Lower lobe of right lung (tissue), 2 donors: ENCODE measurements at regions not wholly inside any gene's neighbourhood (a gene's known extent, or its start where the extent isn't known, plus 50 kb on each side); places are given as distances from the start of the nearest gene placed in this dataset.

ENCODE experiments used
- ATAC-seq, 2 donors: fragments of 200-7000 bp; cut with Tn5 transposase; one replicate each; pipeline ENCODE4 v1.9.1; 2020 to 2022; ENCODE audit warnings: mild to moderate bottlenecking in 2 of 2, moderate library complexity in 2 of 2
- DNase-seq: peaks from one replicate; pipeline ENCODE4 v3.0.0-alpha.2; 2020
- H3K27ac ChIP-seq: fragments of 200-600 bp; one replicate; pipeline ENCODE4 v1.8.0; 2022
- H3K27me3 ChIP-seq: fragments of 200-600 bp; one replicate; pipeline ENCODE4 v1.8.0; 2022; ENCODE audit warnings: low read depth
- H3K36me3 ChIP-seq: fragments of 200-600 bp; one replicate; pipeline ENCODE4 v1.8.0; 2022; ENCODE audit warnings: mild to moderate bottlenecking
- H3K4me1 ChIP-seq: fragments of 200-600 bp; one replicate; pipeline ENCODE4 v1.8.0; 2022
- H3K4me3 ChIP-seq: fragments of 200-600 bp; one replicate; pipeline ENCODE4 v1.8.0; 2022; ENCODE audit warnings: mild to moderate bottlenecking
- H3K9me3 ChIP-seq: fragments of 200-600 bp; one replicate; pipeline ENCODE4 v1.8.0; 2022
- CTCF ChIP-seq: fragments of 200-600 bp; IDR thresholded peaks from one replicate; pipeline ENCODE4 v1.8.0; 2022; ENCODE audit warnings: antibody characterized with exemption, mild to moderate bottlenecking
- intact Hi-C: fragments of 100-400 bp; cut with DNase I; formaldehyde crosslinking; loops from one replicate; pipeline ENCODE4 v1.11.0; 2022
- donor health status: DM: no; HTN: yes; CAD: no; lungs with severe emphysema.

- intact Hi-C loops, result no loop called here
- H3K27ac ChIP-seq, result no peak overlapping the region
- no peaks in the 10 kb centered on the region for H3K27me3 ChIP-seq
- H3K36me3 ChIP-seq, result no peaks in the 10 kb centered on the region
- no peaks in the 10 kb centered on the region for H3K9me3 ChIP-seq
- no peak overlapping the region for H3K4me3 ChIP-seq
- DNase-seq (no peak), ATAC-seq (no peak)
- no peak for TF ChIP-seq CTCF
- H3K4me1 ChIP-seq, result no peaks in the 10 kb centered on the region
These were observed 173.8 kb upstream of the GHITM start for GRCh38 chr10:83965473-83965872.

GRCh38 chr10:83968052-83968451, 171.3 kb upstream of the GHITM start:
- no peak for TF ChIP-seq CTCF
- no peaks in the 10 kb centered on the region for H3K36me3 ChIP-seq
- DNase-seq (no peak), ATAC-seq (no peak)
- no peaks in the 10 kb centered on the region for H3K4me1 ChIP-seq
- intact Hi-C loops, result no loop called here
- no peaks in the 10 kb centered on the region for H3K27me3 ChIP-seq
- no peak overlapping the region for H3K27ac ChIP-seq
- no peaks in the 10 kb centered on the region for H3K9me3 ChIP-seq
- H3K4me3 ChIP-seq, result no peak overlapping the region

- no peak for TF ChIP-seq CTCF
- ATAC-seq (no peak), DNase-seq (no peak)
These were observed 160.5 kb upstream of the GHITM start for GRCh38 chr10:83978681-83979383.

GRCh38 chr10:83982812-83983211, 156.5 kb upstream of the GHITM start:
- H3K4me1 ChIP-seq, result no peaks in the 10 kb centered on the region
- no peaks in the 10 kb centered on the region for H3K36me3 ChIP-seq
- ATAC-seq (no peak), DNase-seq (no peak)
- TF ChIP-seq CTCF, result no peak
- no peaks in the 10 kb centered on the region for H3K9me3 ChIP-seq
- H3K27ac ChIP-seq, result no peak overlapping the region
- intact Hi-C loops, result no loop called here
- peaks cover 3% of the 10 kb centered on the region for H3K27me3 ChIP-seq
- H3K4me3 ChIP-seq, result no peak overlapping the region

More at GRCh38 chr10:83978681-83979383, 160.5 kb upstream of the GHITM start:
- Histone ChIP-seq H3K4me3 (no peak overlapping the region), H3K36me3 (no peaks in the 10 kb centered on the region), H3K27me3 (no peaks in the 10 kb centered on the region), H3K9me3 (no peaks in the 10 kb centered on the region), H3K4me1 (no peaks in the 10 kb centered on the region), H3K27ac (no peak overlapping the region)
- intact Hi-C loops, result no loop called here

- ATAC-seq, result no peak
- H3K4me3 ChIP-seq, result no peak overlapping the region
- DNase-seq, result no peak
- TF ChIP-seq CTCF, result no peak
- H3K4me1 ChIP-seq, result no peaks in the 10 kb centered on the region
- intact Hi-C loops, result no loop called here
- H3K27ac ChIP-seq, result no peak overlapping the region
- peaks cover 3% of the 10 kb centered on the region for H3K27me3 ChIP-seq
- no peaks in the 10 kb centered on the region for H3K9me3 ChIP-seq
- no peaks in the 10 kb centered on the region for H3K36me3 ChIP-seq
These were observed 155.6 kb upstream of the GHITM start for GRCh38 chr10:83983578-83984255.
